MM.1S (cell line): ENCODE measurements at regions not wholly inside any gene's neighbourhood (a gene's known extent, or its start where the extent isn't known, plus 50 kb on each side); places are given as distances from the start of the nearest gene placed in this dataset.

ENCODE experiments used
- CTCF ChIP-seq: fragments of 300-600 bp; sonication (generic); IDR thresholded peaks from 2 replicates; pipeline ENCODE4 v1.5.1; 2016; ENCODE audit warnings: antibody characterized with exemption, low read length, mixed read lengths
- EZH2 ChIP-seq: fragments of 300-600 bp; sonication (generic); optimal IDR thresholded peaks from 2 replicates; pipeline ENCODE3; 2017; ENCODE audit warnings: low read depth, mild to moderate bottlenecking, antibody characterized with exemption, low read length, mixed read lengths
- EZH2phosphoT487 ChIP-seq: fragments of 300-600 bp; sonication (generic); IDR thresholded peaks from 2 replicates; pipeline ENCODE4 v1.6.1; 2018; ENCODE audit warnings: antibody characterized with exemption, low read length

- TF ChIP-seq CTCF (no peak), EZH2 (no peak), EZH2phosphoT487 (no peak)
These were observed 295.5 kb downstream of the BRINP2 start for GRCh38 chr1:177466286-177466685.
